Breast epithelium (tissue), 4 donors: ENCODE measurements at regions not wholly inside any gene's neighbourhood (a gene's known extent, or its start where the extent isn't known, plus 50 kb on each side); places are given as distances from the start of the nearest gene placed in this dataset.

ENCODE experiments used
- DNase-seq, 2 donors: peaks; one replicate each; pipeline ENCODE4 v3.0.0-alpha.2; 2019; ENCODE audit warnings: low spot score in 2 of 2
- H3K27ac ChIP-seq, 2 donors: fragments of 200-600 bp; sonication (generic) in 1 of 2; one replicate each; pipeline ENCODE4 v1.5.1; 2016 to 2019; ENCODE audit warnings: mild to moderate bottlenecking in 1 of 2
- H3K27me3 ChIP-seq, 2 donors: fragments of 200-600 bp; sonication (generic) in 1 of 2; one replicate each; pipeline versions ENCODE4 v1.5.1 to v1.6.0; 2017 to 2019; ENCODE audit warnings: control low read depth in 1 of 2, mild to moderate bottlenecking in 1 of 2
- H3K36me3 ChIP-seq: fragments of 200-600 bp; one replicate; pipeline ENCODE4 v1.5.1; 2019
- H3K4me1 ChIP-seq, 2 donors: fragments of 200-600 bp; sonication (generic); one replicate each; pipeline ENCODE4 v1.5.1; 2016 to 2019; ENCODE audit warnings: control low read depth in 1 of 2
- H3K4me3 ChIP-seq, 3 donors: fragments of 200-600 bp; sonication (generic); 1 replicate in 2 of 3; 2 replicates in 1 of 3; pipeline ENCODE4 v1.5.1; 2016 to 2019; ENCODE audit warnings: mild to moderate bottlenecking in 3 of 3, moderate library complexity in 2 of 3
- H3K9me3 ChIP-seq, 2 donors: fragments of 200-600 bp; sonication (generic) in 1 of 2; one replicate each; pipeline ENCODE4 v1.5.1; 2016 to 2019; ENCODE audit warnings: control low read depth in 1 of 2
- POLR2A ChIP-seq: fragments of 450-650 bp; IDR thresholded peaks from one replicate; pipeline ENCODE4 v1.6.1; 2016; ENCODE audit warnings: antibody characterized with exemption, mild to moderate bottlenecking, moderate library complexity
- POLR2AphosphoS5 ChIP-seq, 3 donors: sonication (generic); formaldehyde crosslinking; IDR thresholded peaks; one replicate each; pipeline ENCODE4 v1.6.1; 2017; ENCODE audit warnings: antibody characterized with exemption in 3 of 3
- intact Hi-C: fragments of 100-400 bp; cut with DNase I; formaldehyde crosslinking; loops from one replicate; pipeline ENCODE4 v1.15.1; 2023; ENCODE audit warnings: low total_unique reads
- TF ChIP-seq, protein P1 (sequence below), 3 donors: fragments of 450-650 bp; IDR thresholded peaks; one replicate each; pipeline ENCODE4 v1.5.1; 2016 to 2017; ENCODE audit warnings: antibody characterized with exemption in 3 of 3, mild to moderate bottlenecking in 3 of 3, moderate library complexity in 3 of 3

DNA sequence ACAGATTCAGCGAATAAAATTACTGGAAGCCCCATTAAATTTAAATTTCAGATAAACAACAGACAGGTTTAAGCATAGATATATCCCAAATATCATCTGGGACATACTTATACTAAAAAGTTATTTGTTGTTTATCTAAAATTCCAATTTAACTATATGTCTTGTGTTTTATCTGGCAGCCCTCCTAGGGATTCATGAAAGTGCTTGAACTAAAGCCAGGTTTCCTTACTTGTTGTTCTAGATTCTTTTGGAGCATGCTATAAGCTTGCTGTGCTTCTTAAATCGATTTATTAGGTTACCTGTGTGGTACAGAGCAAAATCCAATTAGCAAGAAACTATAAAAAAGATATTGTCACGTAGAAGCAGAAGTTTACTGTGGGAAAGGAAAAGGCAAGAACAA is 202.5 kb upstream of the GMDS start:
- H3K27me3 ChIP-seq, result no peaks in the 10 kb centered on the region
- H3K9me3 ChIP-seq, result no peaks in the 10 kb centered on the region
- H3K36me3 ChIP-seq, result no peaks in the 10 kb centered on the region
- no peak overlapping the region for H3K4me3 ChIP-seq
- no peak for DNase-seq
- H3K4me1 ChIP-seq, result no peaks in the 10 kb centered on the region
- intact Hi-C loops, result no loop called here
- H3K27ac ChIP-seq, result no peak overlapping the region
- no peak for TF ChIP-seq POLR2AphosphoS5 (IDR thresholded peaks at IDR 0.05)
- no peak for TF ChIP-seq POLR2A
- TF ChIP-seq, protein P1, sequence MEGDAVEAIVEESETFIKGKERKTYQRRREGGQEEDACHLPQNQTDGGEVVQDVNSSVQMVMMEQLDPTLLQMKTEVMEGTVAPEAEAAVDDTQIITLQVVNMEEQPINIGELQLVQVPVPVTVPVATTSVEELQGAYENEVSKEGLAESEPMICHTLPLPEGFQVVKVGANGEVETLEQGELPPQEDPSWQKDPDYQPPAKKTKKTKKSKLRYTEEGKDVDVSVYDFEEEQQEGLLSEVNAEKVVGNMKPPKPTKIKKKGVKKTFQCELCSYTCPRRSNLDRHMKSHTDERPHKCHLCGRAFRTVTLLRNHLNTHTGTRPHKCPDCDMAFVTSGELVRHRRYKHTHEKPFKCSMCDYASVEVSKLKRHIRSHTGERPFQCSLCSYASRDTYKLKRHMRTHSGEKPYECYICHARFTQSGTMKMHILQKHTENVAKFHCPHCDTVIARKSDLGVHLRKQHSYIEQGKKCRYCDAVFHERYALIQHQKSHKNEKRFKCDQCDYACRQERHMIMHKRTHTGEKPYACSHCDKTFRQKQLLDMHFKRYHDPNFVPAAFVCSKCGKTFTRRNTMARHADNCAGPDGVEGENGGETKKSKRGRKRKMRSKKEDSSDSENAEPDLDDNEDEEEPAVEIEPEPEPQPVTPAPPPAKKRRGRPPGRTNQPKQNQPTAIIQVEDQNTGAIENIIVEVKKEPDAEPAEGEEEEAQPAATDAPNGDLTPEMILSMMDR (IDR thresholded peaks at IDR 0.05), result no peak

DNA sequence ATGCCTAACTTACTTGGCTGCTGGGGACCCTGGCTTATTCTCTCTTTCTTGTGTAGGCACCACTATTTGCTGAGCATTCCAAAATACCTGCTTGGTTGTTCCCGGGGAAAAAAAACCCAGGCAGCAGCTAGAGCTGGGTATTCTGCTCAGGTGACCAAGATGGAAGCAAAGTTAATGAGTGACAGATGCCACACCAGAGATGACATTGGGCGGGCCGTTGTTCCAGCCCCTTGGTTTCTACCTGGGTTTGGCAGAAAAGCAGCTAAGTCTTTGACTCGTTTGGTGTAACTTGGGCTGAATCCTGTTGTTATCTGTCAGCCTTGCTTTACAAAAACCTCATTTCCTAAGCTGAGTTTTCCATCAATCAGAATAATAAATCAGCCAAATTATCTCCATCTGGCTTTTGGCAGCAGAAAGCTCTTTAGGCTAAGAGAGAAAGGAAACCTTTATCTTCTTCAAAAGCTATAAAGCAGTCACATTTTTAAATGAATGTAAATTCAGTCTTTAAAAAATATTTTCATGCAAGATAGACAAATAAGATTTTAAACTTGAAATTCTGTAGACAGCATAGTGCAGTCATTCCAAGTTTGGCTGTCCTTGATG is 202.0 kb upstream of the GMDS start:
- Histone ChIP-seq H3K9me3 (no peaks in the 10 kb centered on the region), H3K4me1 (no peaks in the 10 kb centered on the region), H3K27me3 (no peaks in the 10 kb centered on the region), H3K27ac (no peak overlapping the region), H3K36me3 (no peaks in the 10 kb centered on the region), H3K4me3 (no peak overlapping the region)
- intact Hi-C loops, result no loop called here
- no peak for TF ChIP-seq POLR2A
- no peak for TF ChIP-seq POLR2AphosphoS5 (IDR thresholded peaks at IDR 0.05)
- TF ChIP-seq, protein P1 (IDR thresholded peaks at IDR 0.05), result no peak
- no peak for DNase-seq

DNA sequence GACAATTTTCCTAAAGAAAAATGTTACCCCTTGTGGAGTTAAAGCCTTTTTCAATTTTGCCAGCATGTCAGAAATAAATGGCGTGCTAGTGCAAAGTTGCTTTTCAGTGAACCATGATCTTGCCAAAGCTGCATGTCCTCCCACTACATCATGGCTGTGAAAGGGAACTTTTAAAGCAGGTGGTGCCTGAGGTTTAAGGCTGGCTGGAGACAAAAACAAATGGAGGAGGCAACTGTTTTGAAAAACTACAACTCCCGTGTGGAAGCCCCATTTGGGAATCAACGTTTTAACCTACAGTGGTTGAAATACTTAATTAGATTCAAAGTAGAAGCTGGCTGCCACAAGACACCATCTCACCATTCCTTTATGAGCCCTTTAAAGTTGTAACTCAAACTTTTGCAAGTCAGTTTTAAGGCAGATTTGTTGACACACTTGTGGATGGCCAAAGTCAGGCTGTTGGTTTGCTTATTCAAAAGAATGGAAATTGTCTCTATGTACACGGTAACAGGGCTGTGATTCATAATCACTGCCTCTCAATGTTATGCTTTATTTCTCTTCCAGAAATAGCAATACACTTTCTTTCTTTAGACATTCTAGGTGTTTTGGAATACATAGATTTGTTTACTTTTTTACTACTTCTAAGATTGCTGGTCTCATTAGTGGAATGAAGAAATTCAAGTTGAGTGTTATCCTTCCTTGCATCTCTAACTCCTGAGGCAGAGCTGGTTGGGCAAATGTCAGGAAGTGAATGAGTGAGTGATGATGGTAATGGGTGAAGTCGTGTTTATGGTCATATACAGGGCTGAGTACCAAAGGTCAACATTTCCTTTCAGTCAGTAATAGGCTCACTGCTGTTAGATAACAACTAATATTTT is 196.4 kb upstream of the GMDS start:
- Histone ChIP-seq H3K4me1 (no peaks in the 10 kb centered on the region), H3K9me3 (no peaks in the 10 kb centered on the region), H3K27ac (no peak overlapping the region), H3K27me3 (no peaks in the 10 kb centered on the region), H3K36me3 (no peaks in the 10 kb centered on the region), H3K4me3 (no peak overlapping the region)
- intact Hi-C loops, result no loop called here
- TF ChIP-seq POLR2A, result no peak
- TF ChIP-seq, protein P1 (IDR thresholded peaks at IDR 0.05), result no peak
- no peak for TF ChIP-seq POLR2AphosphoS5 (IDR thresholded peaks at IDR 0.05)
- DNase-seq, result no peak

DNA sequence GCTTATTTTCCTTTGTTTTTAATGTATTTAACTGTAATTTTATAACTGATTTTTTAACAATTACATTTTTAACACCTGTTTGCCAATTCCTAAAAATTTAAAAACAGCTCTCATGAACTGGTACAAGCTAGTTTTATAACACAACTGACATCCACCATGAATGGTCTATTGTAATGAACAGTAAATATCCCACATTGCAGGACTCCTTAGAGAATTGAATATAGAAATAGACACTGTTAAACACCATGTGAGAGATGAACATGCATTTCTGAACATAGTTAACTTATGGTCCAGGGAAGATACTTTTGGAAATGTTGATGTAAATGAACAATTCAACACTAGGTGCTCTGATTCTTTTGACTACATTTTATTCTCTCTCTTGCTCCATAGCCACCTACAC is 195.1 kb upstream of the GMDS start:
- no peak for TF ChIP-seq POLR2A
- TF ChIP-seq, protein P1 (IDR thresholded peaks at IDR 0.05), result no peak
- TF ChIP-seq POLR2AphosphoS5 (IDR thresholded peaks at IDR 0.05), result no peak
- intact Hi-C loops, result no loop called here
- Histone ChIP-seq H3K27me3 (no peaks in the 10 kb centered on the region), H3K4me3 (no peak overlapping the region), H3K9me3 (no peaks in the 10 kb centered on the region), H3K36me3 (no peaks in the 10 kb centered on the region), H3K4me1 (no peaks in the 10 kb centered on the region), H3K27ac (no peak overlapping the region)
- DNase-seq, result no peak

DNA sequence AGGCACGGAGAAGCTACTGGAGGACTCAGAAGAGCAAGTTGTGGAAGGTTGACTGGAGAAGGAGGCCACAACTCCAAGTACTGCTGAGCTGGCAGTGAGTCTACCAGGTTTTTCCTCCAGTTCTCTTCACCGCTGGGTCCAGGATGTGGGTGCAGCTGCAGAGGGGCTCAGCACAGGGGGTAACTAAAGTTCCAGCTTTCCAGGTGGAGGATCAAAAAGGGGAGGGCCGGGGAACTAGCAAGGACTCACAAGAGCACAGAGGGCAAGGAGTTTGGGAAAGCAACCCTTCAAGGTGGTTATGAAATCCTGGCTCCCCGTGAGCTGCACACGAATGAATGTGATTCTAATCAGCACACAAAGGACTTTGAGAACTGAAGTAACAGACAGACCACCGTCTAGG is 194.2 kb upstream of the GMDS start:
- Histone ChIP-seq H3K27ac (no peak overlapping the region), H3K4me3 (no peak overlapping the region), H3K4me1 (no peaks in the 10 kb centered on the region), H3K9me3 (no peaks in the 10 kb centered on the region), H3K36me3 (no peaks in the 10 kb centered on the region), H3K27me3 (no peaks in the 10 kb centered on the region)
- DNase-seq, result no peak
- TF ChIP-seq, protein P1 (IDR thresholded peaks at IDR 0.05), result no peak
- TF ChIP-seq POLR2A, result no peak
- intact Hi-C loops, result no loop called here
